ENCODE measurements at regions not wholly inside any gene's neighbourhood (a gene's known extent, or its start where the extent isn't known, plus 50 kb on each side); places are given as distances from the start of the nearest gene placed in this dataset.

- Histone ChIP-seq H3K27me3 (no peaks in the 10 kb centered on the region), H3K9me3 (no peaks in the 10 kb centered on the region), H3K36me3 (no peaks in the 10 kb centered on the region), H3K27ac (peak overlapping the region; percentile 53 to 54), H3K4me3 (no peak overlapping the region), H3K4me1 (peaks cover 4 to 15% of the 10 kb centered on the region in 2 donors)
- intact Hi-C loops (cut with DNase I), result no loop called here
- ATAC-seq (peak; percentile 61), DNase-seq (no peak)
- TF ChIP-seq, protein P1, sequence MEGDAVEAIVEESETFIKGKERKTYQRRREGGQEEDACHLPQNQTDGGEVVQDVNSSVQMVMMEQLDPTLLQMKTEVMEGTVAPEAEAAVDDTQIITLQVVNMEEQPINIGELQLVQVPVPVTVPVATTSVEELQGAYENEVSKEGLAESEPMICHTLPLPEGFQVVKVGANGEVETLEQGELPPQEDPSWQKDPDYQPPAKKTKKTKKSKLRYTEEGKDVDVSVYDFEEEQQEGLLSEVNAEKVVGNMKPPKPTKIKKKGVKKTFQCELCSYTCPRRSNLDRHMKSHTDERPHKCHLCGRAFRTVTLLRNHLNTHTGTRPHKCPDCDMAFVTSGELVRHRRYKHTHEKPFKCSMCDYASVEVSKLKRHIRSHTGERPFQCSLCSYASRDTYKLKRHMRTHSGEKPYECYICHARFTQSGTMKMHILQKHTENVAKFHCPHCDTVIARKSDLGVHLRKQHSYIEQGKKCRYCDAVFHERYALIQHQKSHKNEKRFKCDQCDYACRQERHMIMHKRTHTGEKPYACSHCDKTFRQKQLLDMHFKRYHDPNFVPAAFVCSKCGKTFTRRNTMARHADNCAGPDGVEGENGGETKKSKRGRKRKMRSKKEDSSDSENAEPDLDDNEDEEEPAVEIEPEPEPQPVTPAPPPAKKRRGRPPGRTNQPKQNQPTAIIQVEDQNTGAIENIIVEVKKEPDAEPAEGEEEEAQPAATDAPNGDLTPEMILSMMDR (IDR thresholded peaks at IDR 0.05), result no peak
Observed at GRCh38 chr5:173689737-173690360, 73.4 kb upstream of the BOD1 start.

DNA sequence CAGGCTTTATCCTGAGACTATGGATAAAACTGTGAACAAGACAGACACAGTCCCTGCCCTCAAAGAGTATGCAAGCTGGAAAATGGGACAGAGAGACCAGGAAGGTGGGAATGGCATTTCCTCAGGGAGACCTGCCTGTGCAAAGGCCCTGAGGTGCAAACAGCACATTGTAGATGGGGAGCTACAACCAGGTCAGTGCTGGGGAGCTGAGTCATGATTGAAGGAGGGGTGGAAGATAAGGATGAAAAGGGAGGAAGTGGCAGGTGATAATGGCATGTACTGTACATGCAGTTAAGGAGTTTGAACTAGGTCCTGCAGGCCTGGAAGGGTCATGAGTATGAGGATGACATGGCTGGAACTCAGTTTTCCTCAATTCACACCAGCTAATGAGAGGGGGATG lies 75.5 kb upstream of the BOD1 start:
- no peak for DNase-seq
- H3K36me3 ChIP-seq, result no peaks in the 10 kb centered on the region
- TF ChIP-seq, protein P1 (IDR thresholded peaks at IDR 0.05), result no peak
- no peak overlapping the region for H3K4me3 ChIP-seq
- H3K9me3 ChIP-seq, result no peaks in the 10 kb centered on the region
- H3K4me1 ChIP-seq, result peaks cover 4 to 15% of the 10 kb centered on the region in 2 donors
- intact Hi-C loops (cut with DNase I), result no loop called here
- no peak for ATAC-seq
- H3K27me3 ChIP-seq, result no peaks in the 10 kb centered on the region
- H3K27ac ChIP-seq, result no peak overlapping the region

DNA sequence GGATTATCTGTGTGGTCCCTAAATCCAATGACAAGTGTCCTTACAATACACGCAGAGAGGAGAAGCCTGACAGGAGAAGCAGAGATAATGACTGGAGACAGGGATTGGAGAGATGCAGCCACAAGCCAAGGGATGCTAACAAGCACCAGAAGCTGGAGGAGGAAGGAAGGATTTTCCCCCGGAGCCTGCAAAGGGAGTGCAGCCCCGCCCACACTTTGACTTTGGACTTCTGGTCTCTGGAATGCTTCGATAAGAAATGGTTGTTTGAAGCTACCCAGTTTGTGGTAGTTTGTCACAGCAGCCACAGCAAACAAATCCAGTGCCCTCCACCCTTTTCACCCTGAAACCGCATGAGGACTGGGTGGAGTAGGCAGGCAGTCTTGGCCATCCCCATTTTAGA lies 77.2 kb upstream of the BOD1 start:
- no peaks in the 10 kb centered on the region for H3K9me3 ChIP-seq
- intact Hi-C loops (cut with DNase I), result no loop called here
- H3K27me3 ChIP-seq, result no peaks in the 10 kb centered on the region
- ATAC-seq (no peak), DNase-seq (no peak)
- TF ChIP-seq, protein P1 (IDR thresholded peaks at IDR 0.05), result no peak
- H3K36me3 ChIP-seq, result no peaks in the 10 kb centered on the region
- no peak overlapping the region for H3K27ac ChIP-seq
- H3K4me3 ChIP-seq, result no peak overlapping the region
- H3K4me1 ChIP-seq, result peaks cover under 1 to 15% of the 10 kb centered on the region in 2 donors

GRCh38 chr5:173696216-173696615 lies 79.8 kb upstream of the BOD1 start:
- Histone ChIP-seq H3K27ac (no peak overlapping the region), H3K36me3 (no peaks in the 10 kb centered on the region), H3K4me3 (no peak overlapping the region), H3K9me3 (no peaks in the 10 kb centered on the region), H3K4me1 (no peaks in the 10 kb centered on the region), H3K27me3 (no peaks in the 10 kb centered on the region)
- TF ChIP-seq, protein P1 (IDR thresholded peaks at IDR 0.05), result no peak
- ATAC-seq, result no peak
- no peak for DNase-seq
- intact Hi-C loops (cut with DNase I), result no loop called here

- H3K9me3 ChIP-seq, result no peaks in the 10 kb centered on the region
- no peaks in the 10 kb centered on the region for H3K4me1 ChIP-seq
- DNase-seq (no peak), ATAC-seq (no peak)
- H3K36me3 ChIP-seq, result no peaks in the 10 kb centered on the region
- TF ChIP-seq, protein P1 (IDR thresholded peaks at IDR 0.05), result no peak
- intact Hi-C loops (cut with DNase I), result no loop called here
- no peak overlapping the region for H3K4me3 ChIP-seq
- H3K27ac ChIP-seq, result no peak overlapping the region
- H3K27me3 ChIP-seq, result no peaks in the 10 kb centered on the region
Observed at GRCh38 chr5:173697931-173698579, 81.6 kb upstream of the BOD1 start.

Measured in left lung (tissue), 4 donors.